22Rv1 (cell line): ENCODE measurements at regions not wholly inside any gene's neighbourhood (a gene's known extent, or its start where the extent isn't known, plus 50 kb on each side); places are given as distances from the start of the nearest gene placed in this dataset.

ENCODE experiments used
- ZFX ChIP-seq: fragments of 450-650 bp; IDR thresholded peaks from 2 replicates; pipeline ENCODE4 v1.6.1; 2017; ENCODE audit warnings: antibody characterized with exemption, borderline replicate concordance
- TF ChIP-seq, protein P1 (sequence below): fragments of 450-650 bp; IDR thresholded peaks from 2 replicates; pipeline ENCODE4 v1.5.1; 2017; ENCODE audit warnings: mild to moderate bottlenecking

DNA sequence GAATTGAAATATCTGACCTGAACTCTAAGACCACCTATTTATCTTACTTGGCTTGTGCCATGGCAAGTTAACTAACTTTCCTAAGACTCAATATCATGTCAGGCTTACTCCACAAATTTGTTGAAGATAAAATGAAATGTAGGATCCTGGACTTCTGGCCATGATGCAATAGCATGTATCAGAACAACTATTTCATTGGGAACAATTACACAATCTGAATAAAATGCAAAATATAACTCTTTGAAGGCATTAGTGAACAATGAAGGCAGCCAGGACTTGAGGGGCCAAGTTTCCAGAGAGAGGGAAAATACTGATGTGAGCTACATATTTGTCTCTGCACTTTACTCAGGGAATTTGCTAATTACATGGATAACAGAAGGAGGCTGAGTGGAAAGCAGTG is 476.5 kb upstream of the ACVR2A start:
- TF ChIP-seq, protein P1, sequence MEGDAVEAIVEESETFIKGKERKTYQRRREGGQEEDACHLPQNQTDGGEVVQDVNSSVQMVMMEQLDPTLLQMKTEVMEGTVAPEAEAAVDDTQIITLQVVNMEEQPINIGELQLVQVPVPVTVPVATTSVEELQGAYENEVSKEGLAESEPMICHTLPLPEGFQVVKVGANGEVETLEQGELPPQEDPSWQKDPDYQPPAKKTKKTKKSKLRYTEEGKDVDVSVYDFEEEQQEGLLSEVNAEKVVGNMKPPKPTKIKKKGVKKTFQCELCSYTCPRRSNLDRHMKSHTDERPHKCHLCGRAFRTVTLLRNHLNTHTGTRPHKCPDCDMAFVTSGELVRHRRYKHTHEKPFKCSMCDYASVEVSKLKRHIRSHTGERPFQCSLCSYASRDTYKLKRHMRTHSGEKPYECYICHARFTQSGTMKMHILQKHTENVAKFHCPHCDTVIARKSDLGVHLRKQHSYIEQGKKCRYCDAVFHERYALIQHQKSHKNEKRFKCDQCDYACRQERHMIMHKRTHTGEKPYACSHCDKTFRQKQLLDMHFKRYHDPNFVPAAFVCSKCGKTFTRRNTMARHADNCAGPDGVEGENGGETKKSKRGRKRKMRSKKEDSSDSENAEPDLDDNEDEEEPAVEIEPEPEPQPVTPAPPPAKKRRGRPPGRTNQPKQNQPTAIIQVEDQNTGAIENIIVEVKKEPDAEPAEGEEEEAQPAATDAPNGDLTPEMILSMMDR: no peak
- no peak for TF ChIP-seq ZFX
